ENCODE measurements at regions not wholly inside any gene's neighbourhood (a gene's known extent, or its start where the extent isn't known, plus 50 kb on each side); places are given as distances from the start of the nearest gene placed in this dataset.
A peak's percentile ranks its signal among the peaks of the same experiment; 100 is the strongest.

DNA sequence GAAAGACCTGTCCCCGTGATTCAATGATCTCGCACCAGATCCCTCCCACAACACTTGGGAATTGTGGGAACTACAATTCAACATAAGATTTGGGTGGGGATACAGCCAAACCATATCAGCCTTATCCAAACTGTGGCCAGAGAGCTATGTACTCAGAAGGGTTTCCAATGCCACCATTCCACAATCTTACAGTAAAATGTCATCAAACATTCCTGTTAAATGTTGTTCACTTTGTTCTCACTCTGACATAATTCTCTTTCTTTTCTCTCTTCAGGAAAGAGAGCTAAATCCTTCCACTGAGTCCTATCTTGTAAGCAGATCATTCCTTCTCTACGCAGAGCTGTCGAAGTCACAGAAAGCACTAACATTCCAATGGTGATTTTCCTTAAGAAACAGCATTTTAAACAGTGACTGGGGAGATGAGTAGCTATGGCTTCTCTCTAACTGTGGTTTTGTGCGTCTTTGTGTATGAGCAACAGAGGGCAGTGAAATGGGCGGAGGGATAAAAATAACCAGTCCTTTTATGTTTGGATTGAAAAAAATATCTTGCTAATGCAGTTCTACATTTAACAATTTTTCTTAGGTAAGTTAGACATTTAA is 684.7 kb downstream of the EPHA4 start:
- intact Hi-C loops (cut with micrococcal nuclease), result no loop called here
- DNase-seq (no peak), ATAC-seq (no peak)

DNA sequence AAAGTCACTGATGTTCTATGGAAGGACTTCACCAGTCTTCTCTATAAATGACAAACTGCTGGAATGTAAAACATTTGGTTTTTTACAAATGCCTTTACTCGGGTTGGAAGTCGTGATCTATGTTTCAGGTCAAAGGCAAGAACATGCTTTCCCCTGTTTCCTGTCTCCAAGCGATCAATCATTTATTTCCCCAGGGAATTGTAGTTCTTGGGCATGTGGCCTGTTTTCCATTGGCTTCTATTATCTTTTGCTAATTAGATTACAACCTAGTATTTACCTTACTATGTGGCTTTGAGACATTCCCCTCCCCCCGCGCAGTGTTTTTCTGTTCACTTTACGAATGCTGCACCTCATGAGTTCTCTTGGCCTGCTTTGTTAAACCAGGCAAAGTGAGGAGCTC is 684.2 kb downstream of the EPHA4 start:
- ATAC-seq, result no peak
- no peak for DNase-seq
- intact Hi-C loops (cut with micrococcal nuclease), result no loop called here

DNA sequence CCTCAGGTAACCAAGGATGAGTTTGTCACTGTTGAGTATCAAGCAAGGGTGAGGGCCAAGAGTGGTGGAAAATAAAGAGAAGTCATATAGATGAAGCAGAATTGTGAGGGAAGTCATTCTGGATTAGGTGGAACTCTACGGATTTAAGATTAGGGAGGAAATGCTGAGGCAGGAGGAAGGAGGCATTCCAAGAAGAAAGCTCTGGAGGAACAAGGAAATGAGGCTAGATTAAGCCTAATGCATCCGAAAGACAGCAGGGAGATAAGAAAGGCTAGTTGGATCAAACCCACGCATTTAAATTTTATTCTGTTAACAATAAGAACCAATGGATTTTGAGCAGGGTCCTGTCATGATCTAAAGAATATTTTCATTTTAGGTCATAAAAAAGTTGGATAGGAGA is 681.2 kb downstream of the EPHA4 start:
- intact Hi-C loops (cut with micrococcal nuclease), result no loop called here
- DNase-seq, result no peak

DNA sequence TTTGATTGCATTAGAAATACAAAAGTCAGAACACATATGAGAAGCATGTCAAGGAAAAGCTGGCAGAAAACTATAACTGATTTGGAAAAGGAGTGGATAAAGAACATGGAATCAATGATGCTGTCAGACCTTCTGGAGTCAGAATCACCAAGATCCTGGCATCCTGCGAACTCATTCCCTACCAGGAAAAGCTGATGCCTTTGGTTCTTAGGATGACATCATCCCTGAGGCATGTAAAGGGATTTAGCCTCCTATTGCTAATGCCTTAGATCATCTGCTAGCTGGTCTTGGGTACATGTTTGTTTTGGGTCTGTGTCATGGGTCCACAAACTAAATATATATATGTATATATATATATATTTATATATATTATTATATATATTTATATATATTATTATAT is 680.7 kb downstream of the EPHA4 start:
- DNase-seq (no peak), ATAC-seq (no peak)
- intact Hi-C loops (cut with micrococcal nuclease), result no loop called here

More for the DNA sequence above, 681.2 kb downstream of the EPHA4 start:
- ATAC-seq, result no peak

DNA sequence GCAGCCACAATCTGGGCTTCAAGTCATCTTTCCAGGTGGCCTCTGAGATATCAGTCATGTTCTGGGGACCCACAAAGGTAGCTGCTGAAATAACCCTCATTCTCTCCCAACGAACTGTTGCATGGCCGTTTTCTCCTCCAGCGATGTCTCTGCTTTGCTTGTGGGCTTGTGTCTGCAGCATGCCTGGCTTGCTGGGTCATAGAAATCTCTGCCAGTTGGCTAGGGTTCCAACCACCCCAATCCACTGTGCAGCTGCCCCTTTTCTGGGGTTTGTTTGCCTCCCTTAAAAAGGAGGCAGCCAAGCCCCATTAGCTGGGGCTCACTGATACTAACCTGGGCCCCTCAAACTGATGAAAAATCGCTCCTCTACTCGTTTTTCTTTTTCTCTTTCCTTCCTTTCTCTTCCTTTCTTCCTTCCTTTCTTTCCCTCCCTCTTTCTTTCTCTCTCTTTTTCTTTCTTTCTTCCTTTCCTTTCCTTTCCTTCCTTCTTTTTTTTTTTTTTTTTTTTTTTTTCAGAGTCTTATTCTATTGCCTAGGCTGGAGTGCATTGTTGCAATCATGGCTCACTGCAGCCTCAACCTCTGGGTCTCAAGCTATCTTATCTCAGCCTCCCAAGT is 680.0 kb downstream of the EPHA4 start:
- intact Hi-C loops (cut with micrococcal nuclease), result no loop called here
- ATAC-seq (no peak), DNase-seq (no peak)

DNA sequence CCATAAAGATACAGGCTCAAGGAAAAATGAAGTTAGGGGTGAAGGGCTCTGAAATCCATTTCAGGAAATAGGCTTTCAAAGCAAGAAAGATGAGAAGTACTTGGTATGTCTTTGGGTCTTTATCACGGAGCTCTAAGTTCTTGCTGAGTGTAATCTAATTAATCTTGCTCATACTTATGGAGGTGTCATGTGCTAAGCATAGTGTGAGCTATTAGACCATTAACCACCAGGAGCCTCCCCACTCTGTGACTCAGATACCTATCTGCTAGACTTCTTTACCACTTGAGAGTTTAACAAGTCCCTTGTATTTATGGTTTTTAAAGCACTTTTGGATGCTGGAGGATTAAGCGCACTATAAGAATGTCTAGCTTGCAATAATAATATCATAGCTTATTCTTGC is 678.7 kb downstream of the EPHA4 start:
- no peak for DNase-seq
- intact Hi-C loops (cut with micrococcal nuclease), result no loop called here
- no peak for ATAC-seq

DNA sequence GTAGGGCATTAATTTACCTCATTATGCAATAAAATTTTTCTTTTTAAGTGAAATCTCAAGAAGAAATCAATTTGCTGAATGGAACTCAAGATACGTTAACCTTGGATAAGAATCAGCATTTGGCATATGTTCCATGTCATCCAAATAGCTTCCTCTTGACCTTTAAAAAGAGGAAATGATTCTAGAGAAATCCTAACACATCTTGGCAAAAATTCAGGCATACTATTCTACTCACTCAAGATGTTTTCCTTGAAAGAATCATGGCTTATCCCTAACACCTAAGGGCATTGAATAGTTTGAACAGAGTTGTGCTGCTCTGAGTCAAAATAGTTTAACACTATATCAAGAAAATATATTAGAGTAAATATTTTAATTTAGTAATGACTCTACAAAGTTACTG is 678.0 kb downstream of the EPHA4 start:
- DNase-seq (no peak), ATAC-seq (no peak)
- intact Hi-C loops (cut with micrococcal nuclease), result no loop called here

DNA sequence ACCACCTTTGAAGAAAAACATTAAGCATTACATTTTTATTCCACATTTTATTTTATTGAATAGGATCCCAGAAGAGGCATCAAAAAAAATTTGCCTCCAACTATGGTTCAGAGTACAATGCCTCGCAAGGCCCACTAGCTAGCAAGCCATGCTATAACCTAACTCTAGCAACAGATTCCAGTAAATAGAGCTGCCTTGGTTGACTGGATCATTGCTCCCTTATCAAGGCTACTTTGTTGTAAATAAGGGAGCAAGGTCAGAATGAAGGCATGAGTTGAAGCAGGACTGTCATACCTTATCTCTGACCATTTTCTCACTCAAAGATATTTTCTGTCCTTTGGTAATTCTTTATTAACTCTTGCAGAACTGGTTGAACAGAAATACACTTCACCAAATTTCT is 672.6 kb downstream of the EPHA4 start:
- intact Hi-C loops (cut with micrococcal nuclease), result no loop called here
- ATAC-seq (peak; percentile 60), DNase-seq (no peak)

DNA sequence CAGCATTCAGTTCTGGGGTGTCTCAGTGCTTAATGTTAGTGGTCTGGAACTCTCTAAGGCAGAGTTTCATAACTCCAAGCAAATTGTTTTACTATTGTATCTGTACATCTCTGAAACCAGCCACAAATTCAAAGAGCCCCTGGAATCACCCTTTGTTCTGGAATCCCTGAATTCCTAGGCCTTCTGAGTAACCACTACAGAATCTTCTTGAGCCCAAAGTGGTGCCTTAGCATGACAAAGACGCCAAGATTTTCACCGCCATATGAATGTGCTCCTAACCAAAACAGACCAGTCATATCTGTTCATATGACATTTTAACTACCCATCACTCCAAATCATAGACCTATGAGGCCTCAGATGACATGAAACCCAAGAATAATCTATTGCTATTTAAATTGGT is 668.1 kb downstream of the EPHA4 start:
- ATAC-seq (no peak), DNase-seq (no peak)
- intact Hi-C loops (cut with micrococcal nuclease), result no loop called here

DNA sequence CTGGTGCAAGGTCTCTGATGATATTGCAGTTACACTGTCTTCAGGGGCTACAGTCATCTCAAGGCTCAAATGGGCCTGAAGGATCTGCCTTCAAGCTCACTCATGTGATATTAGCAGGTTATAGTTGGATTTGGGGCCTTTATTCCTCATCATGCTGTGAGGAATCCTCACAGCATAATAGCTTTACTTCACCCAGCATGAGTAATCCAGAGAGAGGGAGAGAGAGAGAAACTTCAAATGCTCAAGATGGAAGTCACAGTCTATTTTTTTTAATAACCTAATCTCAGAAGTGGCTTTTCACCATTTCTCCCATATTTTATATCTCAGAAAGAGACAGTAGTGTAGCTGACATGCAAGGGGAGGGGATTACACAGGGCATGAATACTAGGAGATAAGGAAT is 658.7 kb downstream of the EPHA4 start:
- DNase-seq (no peak), ATAC-seq (no peak)
- intact Hi-C loops (cut with micrococcal nuclease), result no loop called here

DNA sequence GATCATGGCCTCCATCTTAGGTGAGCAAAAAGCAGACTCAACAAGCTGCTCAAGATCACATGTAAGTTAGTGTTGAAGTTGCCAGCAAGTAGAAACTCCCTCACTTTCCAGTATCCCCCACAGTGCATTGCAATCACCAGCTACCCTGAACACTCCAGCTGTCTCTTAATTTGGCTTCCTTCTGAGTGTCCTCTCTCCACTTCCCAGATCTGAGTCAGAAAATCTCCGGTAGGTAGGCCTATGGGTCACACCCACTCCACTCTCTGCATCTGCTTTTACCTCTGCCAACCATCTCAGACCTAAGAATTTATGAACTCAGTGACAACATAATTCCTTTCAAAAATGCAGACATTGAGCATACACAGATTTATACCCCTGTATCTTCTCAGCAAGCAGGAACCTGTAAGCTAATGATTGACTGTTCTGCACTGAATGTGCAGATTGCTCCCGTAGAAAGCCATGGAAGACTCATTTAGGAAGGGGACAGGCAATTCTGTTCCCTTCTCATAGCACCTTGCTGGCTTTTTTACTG is 656.9 kb downstream of the EPHA4 start:
- no peak for ATAC-seq
- no peak for DNase-seq
- intact Hi-C loops (cut with micrococcal nuclease), result no loop called here

DNA sequence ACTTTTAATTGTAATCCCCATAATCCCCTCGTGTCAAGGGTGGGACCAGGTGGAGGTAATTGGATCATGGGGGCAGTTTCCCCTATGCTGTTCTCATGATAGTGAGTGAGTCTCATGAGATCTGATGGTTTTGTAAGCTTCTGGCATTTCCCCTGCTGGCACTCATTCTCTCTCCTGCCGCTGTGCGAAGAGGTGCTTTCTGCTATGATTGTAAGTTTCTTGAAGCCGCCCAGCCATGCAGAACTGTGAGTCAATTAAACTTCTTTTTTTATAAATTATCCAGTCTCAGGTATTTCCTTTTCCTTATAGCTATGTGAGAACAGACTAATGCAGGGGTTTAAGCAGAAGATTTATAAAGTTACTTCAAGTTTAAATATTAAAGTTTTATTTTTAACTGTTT is 655.2 kb downstream of the EPHA4 start:
- no peak for ATAC-seq
- intact Hi-C loops (cut with micrococcal nuclease), result no loop called here
- DNase-seq, result no peak

DNA sequence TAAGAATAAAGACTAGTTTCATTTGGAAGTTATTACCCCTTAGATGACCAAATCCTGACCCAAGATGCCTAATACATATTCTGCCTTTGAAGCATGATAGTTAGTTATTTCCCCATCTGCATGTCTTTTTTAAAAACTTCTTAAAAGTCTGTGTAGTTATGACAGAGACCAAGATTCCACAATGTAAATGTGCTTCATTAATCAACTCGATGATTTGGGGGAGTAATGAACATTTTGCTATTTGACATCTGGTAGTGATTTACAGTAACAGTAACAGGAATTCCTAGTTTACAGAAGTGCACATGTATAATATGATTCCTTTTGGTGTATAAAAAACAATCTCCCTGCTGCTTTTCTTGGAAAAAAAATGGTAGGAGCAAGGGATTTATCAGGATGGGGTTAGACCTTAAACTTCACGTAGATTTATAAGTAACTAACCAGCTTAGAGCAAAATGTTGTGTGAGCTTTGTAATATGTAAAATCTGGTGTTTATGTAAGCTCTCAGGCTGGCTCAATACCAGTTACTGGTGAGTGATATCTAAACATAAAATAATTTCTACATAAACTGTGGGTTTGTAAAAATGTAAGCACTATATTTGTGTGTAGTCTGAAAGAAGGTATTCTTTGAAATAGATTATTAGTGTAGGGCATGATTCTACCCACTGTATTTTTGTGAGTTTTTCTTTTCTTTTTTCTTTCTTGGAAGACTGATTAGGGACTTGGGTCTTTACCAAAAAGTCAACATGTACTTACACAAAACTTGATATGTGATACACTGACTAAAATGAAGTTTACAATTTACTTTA is 641.6 kb downstream of the EPHA4 start:
- intact Hi-C loops (cut with micrococcal nuclease), result no loop called here
- DNase-seq, result no peak

DNA sequence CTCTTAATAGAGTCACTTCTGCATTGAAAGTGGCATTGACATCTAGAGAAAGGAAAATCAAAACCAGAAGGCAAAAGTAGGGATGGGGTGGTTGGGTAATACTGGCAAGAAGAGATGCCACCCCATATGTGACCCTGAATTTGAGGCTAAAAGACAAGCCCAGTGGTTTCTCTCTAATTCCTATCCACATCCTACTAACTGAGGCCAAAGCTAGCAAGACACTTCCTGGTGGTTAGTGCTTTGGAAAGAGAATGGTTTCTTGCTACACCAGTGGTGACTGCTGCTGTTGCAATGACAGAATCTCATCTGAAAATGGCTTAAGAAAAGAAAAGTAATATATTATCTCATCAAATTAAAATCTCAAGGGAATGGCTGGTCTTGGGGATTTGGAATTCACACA is 640.6 kb downstream of the EPHA4 start:
- intact Hi-C loops (cut with micrococcal nuclease), result no loop called here
- ATAC-seq, result no peak
- no peak for DNase-seq

More for the DNA sequence above, 641.6 kb downstream of the EPHA4 start:
- no peak for ATAC-seq

DNA sequence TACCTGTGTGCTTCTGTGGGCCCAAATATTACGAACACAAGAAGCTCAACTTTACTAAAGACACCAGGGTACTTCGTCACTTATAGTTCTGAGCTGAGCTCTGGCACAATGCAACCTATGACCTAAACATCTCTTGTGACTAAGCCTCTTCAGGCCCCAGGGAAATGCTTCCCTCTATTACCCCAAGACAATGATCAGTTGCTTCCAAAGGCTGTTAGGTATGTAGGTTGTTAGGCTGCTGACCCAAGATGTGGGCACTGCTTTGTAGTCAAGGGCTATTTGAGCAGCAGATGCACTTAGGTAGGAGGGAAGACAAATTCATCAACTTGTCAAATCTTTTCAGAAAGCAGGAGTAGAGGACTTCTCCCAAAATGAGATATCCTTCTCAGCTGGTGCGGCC is 640.1 kb downstream of the EPHA4 start:
- no peak for DNase-seq
- intact Hi-C loops (cut with micrococcal nuclease), result no loop called here
- no peak for ATAC-seq

DNA sequence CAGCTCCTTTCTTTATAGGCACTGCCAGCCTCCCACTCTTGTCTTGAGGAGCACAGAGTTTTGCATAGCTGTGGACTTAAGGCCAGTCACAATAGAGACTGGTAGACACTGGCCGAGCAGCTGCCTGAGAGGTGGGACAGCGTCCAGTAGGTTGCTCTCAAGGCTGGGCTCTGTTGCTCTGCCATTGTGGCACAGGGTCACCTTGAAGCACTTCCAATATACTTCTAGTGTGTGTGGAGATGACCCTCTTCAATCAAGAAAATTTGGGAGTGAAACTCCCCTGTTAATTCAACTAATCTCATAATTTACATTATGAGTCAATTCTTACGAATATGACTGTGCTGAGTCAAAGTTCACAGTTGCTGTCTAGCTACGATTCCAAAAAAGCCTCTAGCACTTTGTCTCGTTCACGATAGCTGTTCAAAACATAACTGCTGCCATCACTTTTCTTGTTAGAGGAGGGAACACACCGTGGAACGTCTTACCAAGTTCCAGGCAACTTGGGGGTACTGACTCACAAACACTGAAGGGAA is 636.2 kb downstream of the EPHA4 start:
- intact Hi-C loops (cut with micrococcal nuclease), result no loop called here
- DNase-seq, result no peak
- ATAC-seq, result peak; percentile 48

DNA sequence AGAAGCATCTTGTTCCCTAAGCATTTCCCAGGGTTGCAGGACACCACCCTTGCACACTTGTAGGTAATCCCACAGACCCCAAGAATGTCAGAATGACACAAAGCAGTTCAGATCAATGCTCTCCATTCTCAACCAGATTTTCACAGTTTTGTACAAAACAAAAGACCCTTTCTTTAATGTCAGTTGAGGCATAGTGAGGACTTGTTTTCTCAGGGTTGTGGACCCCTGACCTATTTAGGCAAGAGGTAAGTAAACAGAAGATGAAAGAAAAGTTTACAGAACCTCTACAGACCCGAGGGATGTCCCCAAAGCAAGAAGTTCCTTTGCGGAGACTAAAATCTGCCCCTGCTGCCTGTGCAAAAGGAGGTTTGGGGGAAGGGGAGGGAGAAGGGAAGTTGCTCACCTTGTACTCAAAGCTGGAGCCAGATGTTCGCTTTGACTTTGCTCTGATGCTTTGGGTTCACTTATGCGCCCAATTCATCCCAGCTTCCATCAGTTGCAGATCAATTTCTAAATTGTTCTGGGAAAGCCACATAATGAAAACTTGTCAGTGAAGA is 635.4 kb downstream of the EPHA4 start:
- ATAC-seq, result peak; percentile 30
- no peak for DNase-seq
- intact Hi-C loops (cut with micrococcal nuclease), result no loop called here

DNA sequence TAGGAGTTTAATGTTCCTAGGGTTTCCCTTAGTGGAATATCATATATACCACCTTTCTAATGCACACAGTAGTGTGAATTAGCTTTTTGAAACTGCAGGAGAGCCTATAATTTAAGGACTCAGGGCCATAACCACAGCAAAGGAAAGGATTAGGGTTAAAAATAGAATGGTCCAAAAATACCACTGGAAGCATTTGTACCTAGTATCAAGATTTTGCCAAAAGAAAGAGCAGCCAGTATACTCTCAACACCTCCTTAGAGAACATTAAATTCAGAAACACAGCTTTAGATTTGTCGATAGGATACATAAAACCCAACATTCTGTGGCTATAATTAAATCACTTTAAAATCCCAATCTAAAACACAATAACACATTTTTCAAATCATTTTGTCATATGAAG is 634.9 kb downstream of the EPHA4 start:
- intact Hi-C loops (cut with micrococcal nuclease), result no loop called here
- no peak for DNase-seq
- ATAC-seq, result peak; percentile 89

DNA sequence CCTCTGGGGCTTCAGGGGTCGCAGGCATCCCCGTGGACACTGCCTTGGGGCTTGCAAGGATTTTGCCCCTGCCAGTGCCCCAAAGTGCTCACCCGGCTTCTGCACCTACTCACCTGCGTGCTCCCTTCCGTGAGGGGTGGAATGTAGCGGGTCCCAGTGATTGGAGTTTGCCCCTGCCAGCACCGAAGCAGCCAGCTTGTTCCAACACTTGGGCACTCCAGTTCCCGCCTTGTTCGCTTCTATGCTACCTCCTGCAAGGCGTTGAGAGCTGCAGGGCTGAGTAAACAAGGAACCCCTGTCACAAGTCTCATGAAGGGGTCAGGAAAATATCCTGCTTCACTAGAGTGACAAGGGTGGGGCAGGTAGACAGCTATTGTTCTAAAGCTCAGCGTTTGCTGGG is 631.5 kb downstream of the EPHA4 start:
- intact Hi-C loops (cut with micrococcal nuclease), result no loop called here
- no peak for DNase-seq
- no peak for ATAC-seq

DNA sequence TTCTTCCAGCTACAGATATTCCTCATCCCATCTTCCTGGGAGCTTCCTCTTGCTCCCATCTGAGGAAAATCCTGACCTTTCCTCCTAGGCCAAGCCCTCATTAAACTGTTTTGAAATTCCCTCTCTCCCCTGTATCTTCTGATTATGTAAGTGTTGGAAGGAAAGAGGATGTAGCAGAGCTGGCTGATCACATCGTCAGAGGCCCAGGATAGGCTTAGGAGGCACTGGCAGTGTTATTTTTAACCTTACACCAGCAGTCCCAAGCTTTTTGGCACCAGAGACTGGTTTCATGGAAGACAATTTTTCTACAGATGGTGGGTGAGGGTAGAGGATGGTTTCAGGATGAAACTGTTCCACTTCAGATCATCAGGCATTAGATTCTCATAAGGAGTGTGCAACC is 630.4 kb downstream of the EPHA4 start:
- intact Hi-C loops (cut with micrococcal nuclease), result no loop called here
- DNase-seq (no peak), ATAC-seq (peak; percentile 88)

Data from left ventricle myocardium superior (tissue), 1 donor.